Natural killer cell treated with Interleukin-12 subunit alpha and Interleukin-12 subunit beta and Interleukin-15 and Interleukin-18, amount 100 ng/mL, for 72 hours (primary cell): ENCODE measurements at regions not wholly inside any gene's neighbourhood (a gene's known extent, or its start where the extent isn't known, plus 50 kb on each side); places are given as distances from the start of the nearest gene placed in this dataset.

ENCODE experiments used
- ATAC-seq, 2 donors: fragments of 150-1000 bp; cut with Tn5 transposase in 1 of 2; sonication (Bioruptor Pico), chemical (Tn5 transposase) in 1 of 2; 2 replicates each; pipeline ENCODE4 v1.10.0; 2021
- DNase-seq: peaks from one replicate; pipeline ENCODE4 v3.0.0; 2022; ENCODE audit warnings: low spot score
- H3K27ac Mint-ChIP-seq, 2 donors: 1 replicate in 1 of 2; 2 replicates in 1 of 2; pipeline ENCODE4 v1.8.0; 2022; ENCODE audit warnings: mixed read lengths in 2 of 2, mild to moderate bottlenecking in 1 of 2, moderate library complexity in 1 of 2
- H3K27me3 Mint-ChIP-seq, 2 donors: 1 replicate in 1 of 2; 2 replicates in 1 of 2; pipeline ENCODE4 v1.8.0; 2022; ENCODE audit warnings: mixed read lengths in 2 of 2
- H3K36me3 Mint-ChIP-seq: one replicate; pipeline ENCODE4 v1.8.0; 2022; ENCODE audit warnings: mixed read lengths
- H3K4me1 Mint-ChIP-seq, 2 donors: 1 replicate in 1 of 2; 2 replicates in 1 of 2; pipeline ENCODE4 v1.8.0; 2022; ENCODE audit warnings: low read depth in 2 of 2, mixed read lengths in 2 of 2, mild to moderate bottlenecking in 1 of 2
- H3K4me3 Mint-ChIP-seq: one replicate; pipeline ENCODE4 v1.8.0; 2022; ENCODE audit warnings: mixed read lengths
- H3K9me3 Mint-ChIP-seq: 2 replicates; pipeline ENCODE4 v1.8.0; 2022; ENCODE audit warnings: mixed read lengths

DNA sequence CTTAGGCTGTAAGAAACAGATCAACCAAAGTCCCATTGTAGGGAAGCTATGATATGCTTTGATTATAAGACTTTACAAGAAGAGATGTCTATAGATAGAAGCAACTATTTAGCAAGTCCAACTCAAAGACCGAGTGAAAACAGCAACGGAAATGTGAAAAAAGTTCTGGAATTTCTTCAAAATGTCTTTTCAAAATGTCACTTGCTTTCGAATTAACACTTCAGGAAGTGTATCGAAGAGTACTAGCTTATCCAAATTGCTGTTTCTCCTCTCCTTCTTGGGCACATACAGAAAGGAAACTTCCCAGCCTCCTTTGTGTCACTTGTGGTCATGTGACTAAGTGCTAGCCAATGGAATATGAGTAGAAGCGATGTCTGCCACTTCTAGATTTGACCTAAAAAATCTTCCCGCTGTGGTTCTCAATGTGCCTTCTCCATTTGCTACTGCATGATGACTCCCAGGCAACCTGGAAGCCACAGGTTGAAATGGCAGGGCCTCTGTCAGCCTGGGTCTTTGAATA is 89.9 kb downstream of the TSEN15 start:
- ATAC-seq (no peak), DNase-seq (no peak)
- peaks cover 0 to 9% of the 10 kb centered on the region in 2 donors for H3K4me1 Mint-ChIP-seq
- H3K27me3 Mint-ChIP-seq: peaks cover 12 to 20% of the 10 kb centered on the region in 2 donors
- H3K4me3 Mint-ChIP-seq: no peak overlapping the region
- H3K27ac Mint-ChIP-seq: no peak overlapping the region
- H3K36me3 Mint-ChIP-seq: peaks cover 7% of the 10 kb centered on the region
- peaks cover 4% of the 10 kb centered on the region for H3K9me3 Mint-ChIP-seq

DNA sequence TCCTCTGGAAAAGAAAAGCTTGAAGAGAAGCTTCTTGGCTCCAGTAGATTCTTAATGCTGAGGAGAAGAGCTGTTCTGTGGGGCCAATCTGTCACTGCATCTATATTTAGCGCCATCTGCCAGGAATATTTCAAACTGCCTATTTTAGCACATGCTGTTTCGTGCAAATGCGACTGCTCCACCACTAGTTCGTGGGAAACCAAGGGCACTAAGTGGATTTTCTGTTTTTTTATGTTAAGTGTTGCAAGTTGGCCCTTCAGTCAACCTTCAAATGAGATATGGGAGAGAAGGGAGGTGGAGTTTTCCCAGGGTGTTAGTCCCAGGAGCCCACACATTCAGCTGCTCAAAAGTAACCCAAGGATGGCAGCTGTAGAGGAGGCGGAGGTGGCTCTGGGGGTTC is 91.9 kb downstream of the TSEN15 start:
- ATAC-seq: no peak
- peaks cover 19 to 30% of the 10 kb centered on the region in 2 donors for H3K27me3 Mint-ChIP-seq

DNA sequence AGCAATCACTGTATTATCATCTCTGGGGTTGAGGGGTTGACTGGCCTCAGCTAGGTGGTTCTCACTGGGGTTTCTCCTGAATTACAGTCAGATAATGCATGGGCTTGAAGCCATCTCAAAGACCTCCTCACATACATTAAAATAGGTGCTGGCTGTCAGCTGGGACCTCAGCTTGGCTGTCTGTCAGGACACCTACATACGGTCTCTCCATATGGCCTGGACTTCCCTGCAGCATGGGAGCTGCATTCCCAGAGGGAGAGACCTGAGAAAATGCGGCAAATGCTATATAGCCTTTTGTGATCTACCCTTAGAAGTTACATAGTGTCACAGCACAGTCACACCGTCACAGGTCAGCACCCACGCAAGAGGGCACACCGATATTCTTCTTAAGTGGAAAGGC is 93.6 kb downstream of the TSEN15 start:
- Mint-ChIP-seq H3K9me3 (no peaks in the 10 kb centered on the region), H3K4me3 (no peak overlapping the region), H3K27me3 (peaks cover 26 to 32% of the 10 kb centered on the region in 2 donors), H3K4me1 (peaks cover 5% of the 10 kb centered on the region in 2 donors), H3K27ac (peak overlapping the region in 1 of 2 donors; percentile 9), H3K36me3 (no peaks in the 10 kb centered on the region)
- ATAC-seq (no peak), DNase-seq (no peak)

More for the DNA sequence above, 91.9 kb downstream of the TSEN15 start:
- DNase-seq: no peak
- Mint-ChIP-seq H3K9me3 (no peaks in the 10 kb centered on the region), H3K4me1 (peaks cover 5% of the 10 kb centered on the region in 2 donors), H3K36me3 (no peaks in the 10 kb centered on the region), H3K27ac (no peak overlapping the region), H3K4me3 (no peak overlapping the region)

DNA sequence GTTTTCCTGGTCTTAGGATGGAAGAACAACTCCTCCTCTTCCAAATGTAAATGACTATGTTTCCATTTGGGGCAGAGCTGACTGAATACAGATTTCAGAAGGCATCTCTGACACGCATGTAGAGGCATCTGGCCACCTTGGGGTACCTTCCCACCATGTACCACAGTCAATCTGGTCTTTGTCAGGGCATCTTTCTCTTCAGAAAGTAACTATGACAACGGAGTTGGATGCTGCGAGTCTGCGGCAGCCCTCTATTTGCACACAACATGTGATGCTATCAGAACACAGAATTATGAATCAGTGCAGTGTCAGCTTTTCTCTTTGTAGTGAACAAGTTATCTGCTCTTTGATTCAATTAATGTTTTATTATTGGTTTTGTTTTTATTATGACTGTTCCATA is 94.7 kb downstream of the TSEN15 start:
- H3K4me1 Mint-ChIP-seq: peaks cover 5% of the 10 kb centered on the region in 2 donors

DNA sequence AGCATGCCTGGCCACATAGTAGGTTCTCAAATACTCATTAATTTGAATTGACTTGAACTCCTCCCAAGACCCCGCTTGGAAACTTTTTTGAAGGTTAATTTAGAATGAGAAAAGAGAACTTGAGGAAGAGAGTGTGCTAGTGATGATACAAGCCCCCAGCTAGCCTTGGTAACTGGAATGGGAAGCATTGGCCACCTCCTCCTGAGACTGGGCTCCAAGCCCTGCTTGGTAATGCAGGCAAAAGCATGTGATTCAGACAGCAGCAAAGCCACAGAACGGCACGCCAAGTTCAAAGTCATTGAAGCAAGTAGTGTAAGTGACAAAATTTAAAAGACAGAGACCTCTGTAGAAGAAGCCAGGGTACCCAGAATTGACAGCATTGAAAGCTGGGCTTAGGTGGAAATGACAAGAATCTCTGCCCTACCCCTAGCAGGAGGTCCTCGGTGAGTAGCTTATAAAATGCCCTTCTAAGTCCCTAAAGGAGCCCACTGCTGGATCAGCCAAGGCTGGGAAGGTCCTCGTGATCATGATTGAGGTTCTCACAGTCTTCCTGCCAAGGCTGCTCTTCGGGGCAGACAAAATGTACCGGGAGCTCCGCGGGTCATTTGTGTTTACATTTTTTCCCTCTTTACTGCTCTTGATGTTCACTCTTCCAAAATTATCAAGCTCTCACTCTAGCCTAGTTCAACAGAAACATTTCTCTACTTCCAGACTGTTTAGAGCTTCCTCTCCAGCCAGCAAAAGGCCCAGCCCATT is 99.4 kb downstream of the TSEN15 start:
- Mint-ChIP-seq H3K27me3 (peaks cover 37 to 46% of the 10 kb centered on the region in 2 donors), H3K9me3 (peaks cover 2% of the 10 kb centered on the region), H3K36me3 (peaks cover 12% of the 10 kb centered on the region)

More for the DNA sequence above, 94.7 kb downstream of the TSEN15 start:
- Mint-ChIP-seq H3K27ac (peak overlapping the region in 1 of 2 donors; percentile 9), H3K9me3 (no peaks in the 10 kb centered on the region), H3K27me3 (peaks cover 26 to 32% of the 10 kb centered on the region in 2 donors), H3K4me3 (no peak overlapping the region), H3K36me3 (no peaks in the 10 kb centered on the region)
- DNase-seq (no peak), ATAC-seq (no peak)

DNA sequence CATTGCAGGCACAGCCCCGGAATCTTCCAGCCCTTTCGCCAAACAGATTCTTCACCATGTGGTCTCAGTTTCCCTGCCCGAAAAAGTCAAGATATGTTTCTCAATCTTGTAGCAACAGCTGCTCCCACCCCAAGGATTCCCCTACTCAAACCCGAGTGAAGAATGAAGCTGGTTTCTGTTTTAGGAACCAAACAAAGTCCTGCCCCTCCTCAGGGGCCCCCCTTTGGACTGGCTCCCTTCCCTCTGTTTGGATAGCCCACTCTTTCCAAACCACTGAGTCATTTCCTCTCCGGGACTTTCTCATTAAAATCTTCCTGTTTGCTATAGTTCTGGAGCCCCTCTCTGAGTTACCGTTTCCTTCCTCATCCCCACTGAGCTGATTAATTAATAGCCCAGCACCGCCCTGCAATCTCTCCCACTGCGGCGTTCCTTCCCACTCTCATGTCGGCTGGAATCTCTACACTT is 100.9 kb downstream of the TSEN15 start:
- H3K27ac Mint-ChIP-seq: peak overlapping the region; percentile 74 to 94
- DNase-seq (no peak), ATAC-seq (peak; percentile 39 to 74)
- peaks cover 33 to 38% of the 10 kb centered on the region in 2 donors for H3K4me1 Mint-ChIP-seq
- H3K36me3 Mint-ChIP-seq: peaks cover 12% of the 10 kb centered on the region
- peak overlapping the region; percentile 92 for H3K4me3 Mint-ChIP-seq
- peaks cover 32 to 44% of the 10 kb centered on the region in 2 donors for H3K27me3 Mint-ChIP-seq
- H3K9me3 Mint-ChIP-seq: peaks cover 2% of the 10 kb centered on the region

More for the DNA sequence above, 99.4 kb downstream of the TSEN15 start:
- H3K4me3 Mint-ChIP-seq: no peak overlapping the region
- ATAC-seq (no peak), DNase-seq (no peak)
- peaks cover 30 to 38% of the 10 kb centered on the region in 2 donors for H3K4me1 Mint-ChIP-seq
- H3K27ac Mint-ChIP-seq: peak overlapping the region in 1 of 2 donors; percentile 94

DNA sequence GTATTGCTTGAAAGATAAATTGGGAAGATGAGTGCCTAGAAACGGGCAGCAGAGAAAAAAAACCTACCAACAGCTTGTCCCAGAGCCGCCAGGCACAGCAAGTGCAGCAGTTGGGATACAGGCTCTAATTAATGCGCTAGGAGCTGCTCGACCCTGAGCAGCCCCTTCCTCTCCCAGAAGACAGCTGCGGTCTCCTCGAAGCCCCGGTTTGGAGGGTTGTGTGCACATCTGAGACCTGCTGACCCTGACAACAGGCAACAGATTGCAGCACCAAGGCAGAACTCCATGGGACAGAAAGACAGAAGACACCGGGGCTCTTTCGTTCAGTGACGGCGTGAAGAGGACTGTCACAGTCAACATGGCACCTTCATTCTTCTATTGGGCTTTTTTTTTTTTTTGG is 101.4 kb downstream of the TSEN15 start:
- peak overlapping the region; percentile 74 to 94 for H3K27ac Mint-ChIP-seq
- H3K4me3 Mint-ChIP-seq: peak overlapping the region; percentile 92
- H3K4me1 Mint-ChIP-seq: peaks cover 33 to 34% of the 10 kb centered on the region in 2 donors
- peaks cover 28 to 40% of the 10 kb centered on the region in 2 donors for H3K27me3 Mint-ChIP-seq
- no peak for ATAC-seq
- peaks cover 2% of the 10 kb centered on the region for H3K9me3 Mint-ChIP-seq
- peaks cover 12% of the 10 kb centered on the region for H3K36me3 Mint-ChIP-seq
- DNase-seq: no peak

DNA sequence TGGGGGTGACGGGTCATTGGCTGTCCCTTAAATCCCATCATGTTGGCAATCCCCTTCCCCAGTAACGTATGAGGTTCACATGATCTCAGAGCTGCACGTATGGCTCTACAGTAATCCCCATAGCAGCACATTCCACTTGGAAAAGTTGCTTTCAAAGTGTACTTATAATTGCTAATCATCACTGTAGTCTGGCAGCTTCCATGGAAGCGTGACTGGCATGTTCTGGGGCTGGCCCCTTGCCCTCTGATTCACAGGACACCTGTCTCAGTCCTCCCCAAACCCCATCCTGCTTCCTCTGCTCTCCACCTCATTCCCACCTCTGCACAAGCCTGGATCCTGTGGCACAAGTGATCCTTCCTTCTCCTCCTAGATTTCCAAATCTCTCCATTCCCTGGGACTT is 102.2 kb downstream of the TSEN15 start:
- H3K4me3 Mint-ChIP-seq: peak overlapping the region; percentile 15
- peaks cover 27 to 36% of the 10 kb centered on the region in 2 donors for H3K27me3 Mint-ChIP-seq
- no peak for DNase-seq
- H3K4me1 Mint-ChIP-seq: peaks cover 33% of the 10 kb centered on the region in 2 donors
- peaks cover 2% of the 10 kb centered on the region for H3K9me3 Mint-ChIP-seq
- ATAC-seq: no peak
- H3K36me3 Mint-ChIP-seq: peaks cover 12% of the 10 kb centered on the region
- H3K27ac Mint-ChIP-seq: peak overlapping the region; percentile 2 to 94

DNA sequence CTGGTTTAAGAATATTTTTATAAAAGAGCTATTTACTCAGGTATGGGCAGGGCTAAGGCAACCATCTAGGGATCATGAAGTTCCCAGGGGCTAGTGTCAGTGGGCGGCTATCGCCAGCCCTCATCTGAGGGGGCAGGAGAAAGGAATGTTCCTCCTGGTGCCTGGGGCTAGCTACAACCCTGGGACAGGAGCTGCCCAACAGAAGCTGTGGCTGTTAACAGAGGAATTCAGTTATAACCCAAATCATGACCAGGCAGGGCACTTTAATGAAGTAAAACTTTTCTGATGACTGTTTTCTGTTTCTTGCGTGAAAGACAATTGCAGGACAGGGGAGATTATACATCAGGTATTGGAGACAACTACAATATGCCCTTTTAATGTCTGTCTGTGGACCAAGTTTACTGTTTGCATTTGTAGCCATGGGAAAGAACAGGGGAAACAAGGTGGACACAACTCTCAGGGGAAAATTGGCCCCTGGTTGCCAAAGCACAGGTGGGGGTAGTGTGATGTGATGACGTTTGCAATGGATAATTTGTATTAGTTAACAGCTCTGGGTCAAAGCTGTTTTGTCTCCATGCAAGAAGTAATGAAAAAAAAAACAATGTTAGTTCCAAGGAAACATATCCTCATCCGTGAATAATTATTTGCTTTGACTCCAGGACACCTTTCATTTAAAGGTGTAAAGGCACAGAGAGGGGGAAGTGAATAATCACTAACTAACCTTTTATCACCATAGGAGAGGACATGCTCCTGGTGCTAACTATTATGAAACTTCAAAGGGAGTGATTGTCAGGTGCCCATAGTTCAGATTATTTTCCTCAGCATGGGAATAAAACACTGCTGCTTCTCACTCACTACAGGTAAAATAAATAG is 105.2 kb downstream of the TSEN15 start:
- no peak for ATAC-seq
- Mint-ChIP-seq H3K27me3 (peaks cover 21 to 26% of the 10 kb centered on the region in 2 donors), H3K27ac (peak overlapping the region in 1 of 2 donors; percentile 2), H3K36me3 (peaks cover 12% of the 10 kb centered on the region), H3K9me3 (peaks cover 2% of the 10 kb centered on the region), H3K4me1 (peaks cover 28 to 33% of the 10 kb centered on the region in 2 donors), H3K4me3 (no peak overlapping the region)
- DNase-seq: no peak

DNA sequence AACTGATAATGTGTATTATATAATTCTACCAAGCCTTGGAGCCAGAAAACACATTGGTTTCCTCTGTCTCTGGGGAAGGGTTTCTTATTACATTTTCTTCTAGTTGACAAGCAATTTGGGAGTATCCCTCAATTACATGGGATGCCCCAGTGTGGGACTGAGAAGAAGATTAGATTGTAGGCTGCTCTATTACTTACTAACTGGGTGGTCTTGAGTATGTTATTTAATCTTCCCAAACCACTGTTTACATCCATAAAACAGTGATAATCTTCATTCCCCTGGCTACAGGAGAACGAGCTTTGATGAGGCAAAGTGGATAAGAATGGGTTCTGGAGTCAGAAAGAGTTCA is 105.8 kb downstream of the TSEN15 start:
- Mint-ChIP-seq H3K36me3 (peaks cover 12% of the 10 kb centered on the region), H3K4me1 (peaks cover 23 to 32% of the 10 kb centered on the region in 2 donors), H3K9me3 (peaks cover 2% of the 10 kb centered on the region), H3K4me3 (no peak overlapping the region), H3K27ac (peak overlapping the region in 1 of 2 donors; percentile 2), H3K27me3 (peaks cover 17 to 22% of the 10 kb centered on the region in 2 donors)
- DNase-seq (no peak), ATAC-seq (no peak)

DNA sequence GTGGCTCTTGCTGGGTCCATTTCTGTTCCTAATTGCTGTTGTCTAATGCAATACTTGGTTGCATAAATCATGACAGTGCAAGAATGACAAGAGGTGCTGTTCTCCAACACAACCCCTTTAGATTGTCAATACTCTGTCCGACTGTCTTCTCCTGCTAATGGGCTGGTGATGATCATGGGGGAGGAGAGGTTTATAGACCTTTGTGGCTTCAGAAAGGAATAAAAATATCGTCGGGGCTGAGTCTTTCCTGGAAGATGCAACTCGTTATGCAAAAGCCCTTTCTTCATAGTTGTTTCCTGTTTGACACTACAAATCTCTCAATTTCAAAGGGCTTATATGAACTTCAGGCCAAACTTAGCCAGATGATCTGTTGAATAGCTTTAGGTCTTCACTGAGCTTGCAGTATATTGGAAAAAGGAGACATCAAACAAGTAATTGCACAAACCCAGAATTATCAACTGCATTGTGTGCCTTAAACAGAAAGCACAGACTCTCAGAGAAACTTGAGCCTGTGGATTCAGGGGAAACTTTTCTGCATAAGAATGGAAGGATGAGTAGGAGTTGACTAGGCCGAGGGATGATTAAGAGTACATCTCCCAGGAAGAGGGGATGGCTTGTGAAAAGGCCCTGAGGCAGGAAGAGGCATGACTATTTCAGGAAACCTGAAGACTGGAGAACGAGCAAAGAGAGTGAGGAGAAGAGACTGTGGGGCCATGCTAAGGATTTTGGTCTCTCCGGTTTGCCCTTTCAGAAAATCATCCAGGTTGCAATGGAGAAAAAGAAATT is 107.6 kb downstream of the TSEN15 start:
- peaks cover 6% of the 10 kb centered on the region for H3K36me3 Mint-ChIP-seq
- H3K27me3 Mint-ChIP-seq: peaks cover 3 to 8% of the 10 kb centered on the region in 2 donors
- ATAC-seq: peak; percentile 64 to 74
- no peak overlapping the region for H3K4me3 Mint-ChIP-seq
- no peak overlapping the region for H3K27ac Mint-ChIP-seq
- DNase-seq: peak; percentile 71
- H3K9me3 Mint-ChIP-seq: peaks cover 2% of the 10 kb centered on the region
- H3K4me1 Mint-ChIP-seq: peaks cover 17 to 25% of the 10 kb centered on the region in 2 donors

DNA sequence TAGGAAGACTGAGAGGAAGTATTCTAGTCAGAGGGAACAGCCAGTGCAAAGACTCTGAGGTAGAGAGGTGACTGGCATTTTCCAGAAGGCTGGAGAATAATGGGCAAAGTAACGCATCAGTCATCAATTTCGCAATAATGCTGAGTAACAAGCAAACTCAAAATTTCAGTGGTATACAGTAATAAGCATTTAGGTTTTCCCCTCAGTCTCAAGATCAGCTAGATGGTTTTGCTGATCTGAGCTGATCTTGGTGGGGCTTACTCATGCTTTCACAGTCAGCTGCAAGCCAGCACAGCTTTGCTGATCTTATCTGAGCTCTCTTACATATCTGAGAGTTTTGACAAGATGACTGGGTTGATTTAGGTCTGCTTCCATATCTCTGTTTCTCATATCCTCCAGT is 108.7 kb downstream of the TSEN15 start:
- Mint-ChIP-seq H3K27ac (no peak overlapping the region), H3K27me3 (no peaks in the 10 kb centered on the region), H3K36me3 (no peaks in the 10 kb centered on the region), H3K4me1 (peaks cover 19 to 21% of the 10 kb centered on the region in 2 donors), H3K4me3 (no peak overlapping the region), H3K9me3 (no peaks in the 10 kb centered on the region)
- ATAC-seq: peak; percentile 90 to 91
- peak; percentile 85 for DNase-seq
